H9 (cell line): ENCODE measurements at regions not wholly inside any gene's neighbourhood (a gene's known extent, or its start where the extent isn't known, plus 50 kb on each side); places are given as distances from the start of the nearest gene placed in this dataset.

ENCODE experiments used
- DNase-seq: peaks from one replicate; pipeline ENCODE4 v3.0.0-alpha.2; 2017
- H2AFZ ChIP-seq: one replicate; pipeline ENCODE4 v1.6.1; 2013; ENCODE audit warnings: mild to moderate bottlenecking, low read length, control low read depth, moderate library complexity
- H2AK5ac ChIP-seq: 2 replicates; pipeline ENCODE4 v1.6.1; 2013; ENCODE audit warnings: low read length, control low read depth, mixed read lengths; ENCODE audit not compliant: insufficient read length
- H2BK120ac ChIP-seq: one replicate; pipeline ENCODE4 v1.6.1; 2013; ENCODE audit warnings: low read depth, mild to moderate bottlenecking, low read length, control low read depth, inconsistent platforms; ENCODE audit not compliant: poor library complexity, severe bottlenecking
- H2BK12ac ChIP-seq: 2 replicates; pipeline ENCODE4 v1.6.1; 2013; ENCODE audit warnings: low read length, control low read depth, mixed read lengths, low read depth; ENCODE audit not compliant: insufficient read length
- H2BK15ac ChIP-seq: 2 replicates; pipeline ENCODE4 v1.6.1; 2013; ENCODE audit warnings: low read depth, low read length, control low read depth
- H2BK20ac ChIP-seq: one replicate; pipeline ENCODE4 v1.6.1; 2013; ENCODE audit warnings: low read depth, mild to moderate bottlenecking, low read length, control low read depth, inconsistent platforms; ENCODE audit not compliant: poor library complexity, severe bottlenecking
- H2BK5ac ChIP-seq: 2 replicates; pipeline ENCODE4 v1.6.1; 2013; ENCODE audit warnings: low read length, control low read depth, mixed read lengths; ENCODE audit not compliant: insufficient read length
- H3K14ac ChIP-seq: 2 replicates; pipeline ENCODE4 v1.6.1; 2013; ENCODE audit warnings: low read length, control low read depth; ENCODE audit not compliant: insufficient read depth
- H3K18ac ChIP-seq: 2 replicates; pipeline ENCODE4 v1.6.1; 2013; ENCODE audit warnings: low read depth, mild to moderate bottlenecking, mixed read lengths, low read length, control low read depth; ENCODE audit not compliant: insufficient read length
- H3K23ac ChIP-seq: 2 replicates; pipeline ENCODE4 v1.6.1; 2013; ENCODE audit warnings: low read length, control low read depth, mixed read lengths, low read depth; ENCODE audit not compliant: insufficient read length
- H3K23me2 ChIP-seq: 2 replicates; pipeline ENCODE4 v1.6.1; 2013; ENCODE audit warnings: low read depth, mild to moderate bottlenecking, mixed read lengths, low read length, control low read depth; ENCODE audit not compliant: insufficient read length, poor library complexity, severe bottlenecking
- H3K27ac ChIP-seq: 2 replicates; pipeline ENCODE4 v1.5.1; 2013; ENCODE audit warnings: low read length, control low read depth, mixed read lengths, low read depth; ENCODE audit not compliant: insufficient read length
- H3K27me3 ChIP-seq: 2 replicates; pipeline ENCODE4 v1.6.1; 2013; ENCODE audit warnings: low read length, control low read depth, inconsistent platforms; ENCODE audit not compliant: insufficient read depth
- H3K4ac ChIP-seq: 2 replicates; pipeline ENCODE4 v1.6.1; 2013; ENCODE audit warnings: low read depth, mild to moderate bottlenecking, control low read depth, inconsistent platforms, low read length, moderate library complexity
- H3K4me1 ChIP-seq: 2 replicates; pipeline ENCODE4 v1.6.1; 2013; ENCODE audit warnings: low read length, control low read depth, inconsistent platforms; ENCODE audit not compliant: insufficient read depth
- H3K4me2 ChIP-seq: 2 replicates; pipeline ENCODE4 v1.6.1; 2013; ENCODE audit warnings: low read length, control low read depth, mixed read lengths; ENCODE audit not compliant: insufficient read length, insufficient read depth
- H3K56ac ChIP-seq: 2 replicates; pipeline ENCODE4 v1.6.1; 2013; ENCODE audit warnings: low read depth, mild to moderate bottlenecking, mixed read lengths, low read length, control low read depth; ENCODE audit not compliant: insufficient read length
- H3K79me1 ChIP-seq: 2 replicates; pipeline ENCODE4 v1.6.1; 2013; ENCODE audit warnings: low read depth, mild to moderate bottlenecking, moderate library complexity, low read length, control low read depth, inconsistent platforms; ENCODE audit not compliant: insufficient read depth, poor library complexity, severe bottlenecking
- H3K79me2 ChIP-seq: 2 replicates; pipeline ENCODE4 v1.6.1; 2013; ENCODE audit warnings: low read length, control low read depth, inconsistent platforms; ENCODE audit not compliant: insufficient read depth
- H3K9ac ChIP-seq: 2 replicates; pipeline ENCODE4 v1.6.1; 2013; ENCODE audit warnings: low read length, control low read depth, mixed read lengths; ENCODE audit not compliant: insufficient read length; ENCODE audit errors: extremely low read depth
- H3K9me3 ChIP-seq: one replicate; pipeline ENCODE4 v1.6.1; 2013; ENCODE audit warnings: low read depth, low read length, inconsistent platforms; ENCODE audit not compliant: control insufficient read depth
- H3T11ph ChIP-seq: one replicate; pipeline ENCODE4 v1.6.1; 2013; ENCODE audit warnings: mild to moderate bottlenecking, low read length, control low read depth, inconsistent platforms
- H4K20me1 ChIP-seq: one replicate; pipeline ENCODE4 v1.6.1; 2013; ENCODE audit not compliant: control insufficient read depth, insufficient read length, insufficient read depth
- H4K5ac ChIP-seq: 2 replicates; pipeline ENCODE4 v1.6.1; 2013; ENCODE audit warnings: low read depth, mild to moderate bottlenecking, mixed read lengths, low read length, control low read depth; ENCODE audit not compliant: insufficient read length
- H4K8ac ChIP-seq: replicated peaks from 2 replicates; pipeline ENCODE4 v1.6.1; 2013; ENCODE audit warnings: low read length, control low read depth, mixed read lengths, low read depth; ENCODE audit not compliant: insufficient read length
- H4K91ac ChIP-seq: 2 replicates; pipeline ENCODE4 v1.6.1; 2013; ENCODE audit warnings: low read depth, mild to moderate bottlenecking, moderate library complexity, mixed read lengths, low read length, control low read depth; ENCODE audit not compliant: insufficient read length
- H3K27ac Mint-ChIP-seq, 3 experiments: 2 replicates in 2 of 3; 3 replicates in 1 of 3; pipeline ENCODE4 v1.8.0; 2020 to 2021; ENCODE audit warnings: mixed read lengths in 3 of 3, mild to moderate bottlenecking in 1 of 3, moderate library complexity in 1 of 3
- H3K27me3 Mint-ChIP-seq: 2 replicates; pipeline ENCODE4 v1.8.0; 2021; ENCODE audit warnings: low read depth, mild to moderate bottlenecking, moderate library complexity, mixed read lengths
- H3K36me3 Mint-ChIP-seq, 3 experiments: 2 replicates in 2 of 3; 3 replicates in 1 of 3; pipeline ENCODE4 v1.8.0; 2020 to 2021; ENCODE audit warnings: low read depth in 3 of 3, mixed read lengths in 3 of 3; ENCODE audit not compliant: insufficient read depth in 1 of 3
- H3K4me1 Mint-ChIP-seq, 2 experiments: 2 replicates each; pipeline ENCODE4 v1.8.0; 2020; ENCODE audit warnings: mixed read lengths in 2 of 2
- H3K4me3 Mint-ChIP-seq, 2 experiments: 2 replicates in 1 of 2; 3 replicates in 1 of 2; pipeline ENCODE4 v1.8.0; 2020 to 2021; ENCODE audit warnings: mild to moderate bottlenecking in 2 of 2, mixed read lengths in 2 of 2, moderate library complexity in 1 of 2
- H3K9me3 Mint-ChIP-seq, 2 experiments: 2 replicates in 1 of 2; 3 replicates in 1 of 2; pipeline ENCODE4 v1.8.0; 2020; ENCODE audit warnings: mild to moderate bottlenecking in 2 of 2, mixed read lengths in 2 of 2, moderate library complexity in 1 of 2
- CTCF ChIP-seq: fragments of 200-600 bp; sonication (generic); conservative IDR thresholded peaks from 3 replicates; pipeline ENCODE4 v1.8.0; 2021; ENCODE audit warnings: antibody characterized with exemption, mild to moderate bottlenecking
- WGBS: extraction: QIAGEN DNeasy Blood & Tissue Kit; methylation state at CpG from one replicate; pipeline ENCODE4 v1.1.7; 2013; ENCODE audit warnings: missing lambda C conversion rate, low lambda C conversion rate, mixed read lengths; ENCODE audit not compliant: insufficient read length; ENCODE audit errors: extremely low coverage; 5-methylcytosine and 5-hydroxymethylcytosine counted together

DNA sequence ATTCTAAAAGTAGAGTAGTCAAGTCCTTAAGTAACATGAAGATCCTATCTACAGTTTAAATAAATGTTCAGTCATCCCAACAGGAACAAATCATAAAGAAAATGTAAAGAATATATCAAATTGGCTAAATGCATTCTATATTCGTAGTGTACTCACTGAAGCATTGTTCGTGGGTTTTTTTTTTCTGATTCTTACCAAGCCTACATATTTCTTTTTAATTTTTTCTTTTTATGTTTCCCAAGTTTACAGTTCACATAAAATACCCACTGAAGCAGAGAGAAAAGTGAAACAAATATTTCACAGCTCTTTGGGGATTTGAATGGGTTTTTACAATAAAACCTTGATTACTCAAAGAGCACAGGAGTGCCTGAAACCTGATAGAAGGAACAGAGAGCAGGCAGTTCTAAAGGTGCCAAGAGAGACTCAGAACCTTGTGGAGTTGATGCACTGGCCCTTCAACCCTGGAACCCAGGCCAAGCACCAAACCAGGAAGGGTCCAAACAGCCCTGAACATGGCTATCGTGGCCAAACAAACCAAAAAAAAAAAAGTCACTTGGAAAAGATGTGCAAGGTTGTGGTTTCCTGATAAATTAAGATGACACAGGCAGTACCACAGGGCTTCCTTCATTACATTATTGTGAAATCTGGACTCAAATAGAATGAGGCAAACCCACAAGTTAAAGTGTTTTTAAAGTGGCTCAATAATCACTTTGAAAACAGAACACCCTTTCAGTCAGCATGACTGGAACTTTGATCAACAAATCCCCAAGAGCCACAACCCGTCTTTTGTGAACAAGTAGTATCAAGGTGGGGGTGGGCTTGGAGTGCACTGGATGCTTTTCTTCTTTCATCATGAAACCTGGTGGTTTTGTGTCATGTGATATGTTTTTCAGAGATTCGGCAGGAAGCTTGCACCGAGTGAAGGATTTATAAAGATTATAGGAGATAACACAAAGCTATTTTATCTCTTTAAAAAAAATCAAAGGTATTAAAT, 245.0 kb upstream of the FN1 start:
- H3K9me3 ChIP-seq = no peaks in the 10 kb centered on the region
- no peaks in the 10 kb centered on the region for H3K27me3 ChIP-seq
- no peak overlapping the region for H2BK120ac ChIP-seq
- no peak overlapping the region for H3K23ac ChIP-seq
- H3K9me3 Mint-ChIP-seq = peaks cover 0 to 3% of the 10 kb centered on the region in 2 experiments; a peak in 3 of 5 replicates
- no peak overlapping the region for H4K5ac ChIP-seq
- H3K4me1 ChIP-seq = no peaks in the 10 kb centered on the region
- peaks cover 0 to 5% of the 10 kb centered on the region in 2 experiments; a peak in 1 of 4 replicates for H3K4me1 Mint-ChIP-seq
- no CpG with 5 or more reads among the region's 6 CpGs for WGBS
- no peaks in the 10 kb centered on the region for H3K23me2 ChIP-seq
- no peak overlapping the region for H2AK5ac ChIP-seq
- H3T11ph ChIP-seq = no peak overlapping the region
- H4K8ac ChIP-seq = no peak overlapping the region
- H2BK20ac ChIP-seq = no peak overlapping the region
- H3K27me3 Mint-ChIP-seq = no peaks in the 10 kb centered on the region
- no peak overlapping the region for H3K4me2 ChIP-seq
- H4K20me1 ChIP-seq = no peaks in the 10 kb centered on the region
- H3K79me2 ChIP-seq = no peaks in the 10 kb centered on the region
- H2BK15ac ChIP-seq = no peak overlapping the region
- no peak overlapping the region for H3K14ac ChIP-seq
- no peak overlapping the region for H3K4me3 Mint-ChIP-seq
- H3K4ac ChIP-seq = no peak overlapping the region
- H3K27ac Mint-ChIP-seq = no peak overlapping the region
- no peak overlapping the region for H3K27ac ChIP-seq
- no peak overlapping the region for H2BK12ac ChIP-seq
- no peak for TF ChIP-seq CTCF
- no peak overlapping the region for H4K91ac ChIP-seq
- no peak overlapping the region for H3K9ac ChIP-seq
- no peak overlapping the region for H2BK5ac ChIP-seq
- no peaks in the 10 kb centered on the region for H3K79me1 ChIP-seq
- DNase-seq = no peak
- H3K36me3 Mint-ChIP-seq = peaks cover 0 to 3% (median 0%) of the 10 kb centered on the region in 3 experiments; a peak in 3 of 7 replicates
- H3K18ac ChIP-seq = no peak overlapping the region
- no peak overlapping the region for H3K56ac ChIP-seq
- no peak overlapping the region for H2AFZ ChIP-seq
